ENCODE measurements at regions not wholly inside any gene's neighbourhood (a gene's known extent, or its start where the extent isn't known, plus 50 kb on each side); places are given as distances from the start of the nearest gene placed in this dataset.

DNA sequence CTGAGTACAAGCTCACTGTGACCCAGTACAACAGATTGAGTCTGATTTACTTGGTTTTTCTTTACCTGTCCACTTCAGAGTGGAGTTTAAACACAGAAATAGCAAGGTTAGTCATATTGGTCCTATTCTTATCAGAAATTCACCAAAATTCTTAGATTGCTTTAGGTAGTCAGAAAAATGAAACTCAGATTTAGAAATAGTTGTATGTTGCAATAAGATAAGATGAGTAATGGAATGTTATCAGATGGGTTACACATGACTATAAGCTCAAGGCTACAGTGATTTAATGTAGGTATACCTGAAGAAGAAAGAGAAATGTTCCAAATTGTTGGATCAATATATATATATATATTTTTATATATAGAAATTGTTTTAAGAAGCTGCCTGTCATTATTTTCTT lies 524.1 kb downstream of the LRFN5 start:
- TF ChIP-seq, protein P1, sequence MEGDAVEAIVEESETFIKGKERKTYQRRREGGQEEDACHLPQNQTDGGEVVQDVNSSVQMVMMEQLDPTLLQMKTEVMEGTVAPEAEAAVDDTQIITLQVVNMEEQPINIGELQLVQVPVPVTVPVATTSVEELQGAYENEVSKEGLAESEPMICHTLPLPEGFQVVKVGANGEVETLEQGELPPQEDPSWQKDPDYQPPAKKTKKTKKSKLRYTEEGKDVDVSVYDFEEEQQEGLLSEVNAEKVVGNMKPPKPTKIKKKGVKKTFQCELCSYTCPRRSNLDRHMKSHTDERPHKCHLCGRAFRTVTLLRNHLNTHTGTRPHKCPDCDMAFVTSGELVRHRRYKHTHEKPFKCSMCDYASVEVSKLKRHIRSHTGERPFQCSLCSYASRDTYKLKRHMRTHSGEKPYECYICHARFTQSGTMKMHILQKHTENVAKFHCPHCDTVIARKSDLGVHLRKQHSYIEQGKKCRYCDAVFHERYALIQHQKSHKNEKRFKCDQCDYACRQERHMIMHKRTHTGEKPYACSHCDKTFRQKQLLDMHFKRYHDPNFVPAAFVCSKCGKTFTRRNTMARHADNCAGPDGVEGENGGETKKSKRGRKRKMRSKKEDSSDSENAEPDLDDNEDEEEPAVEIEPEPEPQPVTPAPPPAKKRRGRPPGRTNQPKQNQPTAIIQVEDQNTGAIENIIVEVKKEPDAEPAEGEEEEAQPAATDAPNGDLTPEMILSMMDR (IDR thresholded peaks at IDR 0.05 in 8 of 11, conservative IDR thresholded peaks at IDR 0.05 in 3 of 11): no peak
- no peak for TF ChIP-seq POLR2AphosphoS5 (IDR thresholded peaks at IDR 0.05)

All from spleen (tissue), 7 donors.